RWPE1 (cell line): ENCODE measurements at regions not wholly inside any gene's neighbourhood (a gene's known extent, or its start where the extent isn't known, plus 50 kb on each side); places are given as distances from the start of the nearest gene placed in this dataset.

Experiments
- CTCF ChIA-PET: fragments of 350-600 bp; sonication (Branson Sonifier 250); formaldehyde crosslinking; extraction: SDS; loops from one replicate; lab custom pipeline; 2021; lab: Yijun Ruan, JAX
- POLR2A ChIA-PET: fragments of 400-600 bp; formaldehyde crosslinking; extraction: SDS; loops from one replicate; lab custom pipeline; 2020; ENCODE audit warnings: antibody characterized with exemption; ENCODE audit not compliant: low non-redundant PET; lab: Yijun Ruan, JAX
- DNase-seq: peaks from one replicate; pipeline ENCODE4 v3.0.0; 2012; ENCODE audit warnings: low spot score
- H3K27ac ChIP-seq: fragments of 450-650 bp; 2 replicates; pipeline ENCODE4 v1.5.1; 2017
- TF ChIP-seq, protein P1 (sequence below): fragments of 450-650 bp; conservative IDR thresholded peaks from 2 replicates; pipeline ENCODE4 v1.5.1; 2017; ENCODE audit warnings: low read depth, mild to moderate bottlenecking

DNA sequence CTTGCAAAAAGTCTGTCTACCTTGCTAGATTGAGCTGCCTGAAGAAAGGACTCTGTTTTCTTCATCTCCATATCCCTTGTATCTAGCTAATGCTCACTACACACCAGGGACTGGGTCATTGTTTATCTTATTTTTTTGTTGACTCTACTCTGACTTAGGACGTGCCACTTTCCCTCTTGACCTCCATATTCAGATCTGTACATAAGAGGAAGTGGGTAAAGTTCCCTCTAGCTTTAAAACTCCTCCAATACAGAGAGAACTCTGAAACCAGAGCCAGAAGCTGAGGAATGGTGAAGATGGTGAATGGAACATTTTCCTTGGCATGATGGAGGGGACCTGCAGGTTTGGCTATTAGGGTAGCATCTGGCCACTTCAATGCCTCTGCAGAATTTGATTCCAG lies 2026.1 kb upstream of the TENM3 start:
- ChIA-PET POLR2A (no interaction called here), CTCF (interaction anchor here (0.6 kb wide), 1 partner anchor 1802 kb away, joined by 3 read pairs; no protein-coding TSS in a partner anchor)
- no peak for DNase-seq
- TF ChIP-seq, protein P1, sequence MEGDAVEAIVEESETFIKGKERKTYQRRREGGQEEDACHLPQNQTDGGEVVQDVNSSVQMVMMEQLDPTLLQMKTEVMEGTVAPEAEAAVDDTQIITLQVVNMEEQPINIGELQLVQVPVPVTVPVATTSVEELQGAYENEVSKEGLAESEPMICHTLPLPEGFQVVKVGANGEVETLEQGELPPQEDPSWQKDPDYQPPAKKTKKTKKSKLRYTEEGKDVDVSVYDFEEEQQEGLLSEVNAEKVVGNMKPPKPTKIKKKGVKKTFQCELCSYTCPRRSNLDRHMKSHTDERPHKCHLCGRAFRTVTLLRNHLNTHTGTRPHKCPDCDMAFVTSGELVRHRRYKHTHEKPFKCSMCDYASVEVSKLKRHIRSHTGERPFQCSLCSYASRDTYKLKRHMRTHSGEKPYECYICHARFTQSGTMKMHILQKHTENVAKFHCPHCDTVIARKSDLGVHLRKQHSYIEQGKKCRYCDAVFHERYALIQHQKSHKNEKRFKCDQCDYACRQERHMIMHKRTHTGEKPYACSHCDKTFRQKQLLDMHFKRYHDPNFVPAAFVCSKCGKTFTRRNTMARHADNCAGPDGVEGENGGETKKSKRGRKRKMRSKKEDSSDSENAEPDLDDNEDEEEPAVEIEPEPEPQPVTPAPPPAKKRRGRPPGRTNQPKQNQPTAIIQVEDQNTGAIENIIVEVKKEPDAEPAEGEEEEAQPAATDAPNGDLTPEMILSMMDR: no peak
- H3K27ac ChIP-seq: no peak overlapping the region

DNA sequence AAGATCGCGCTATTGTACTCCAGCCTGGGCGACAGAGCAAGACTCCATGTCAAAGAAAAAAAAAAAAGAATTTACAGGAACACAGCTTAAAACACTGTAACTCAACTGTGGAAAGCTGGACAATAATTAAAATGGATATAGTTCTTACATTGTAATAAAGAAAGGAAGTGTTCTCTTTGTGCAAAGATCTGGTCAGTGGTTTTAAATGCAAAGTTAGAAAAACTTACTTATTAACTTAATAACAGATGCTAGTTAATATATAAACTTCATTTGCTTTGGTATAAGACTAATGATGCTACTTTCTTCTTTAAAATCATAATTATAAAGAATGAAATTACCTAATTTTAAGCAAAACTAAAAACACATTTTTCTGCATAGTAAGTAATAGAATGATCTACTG lies 2024.1 kb upstream of the TENM3 start:
- TF ChIP-seq, protein P1: no peak
- ChIA-PET POLR2A (no interaction called here), CTCF (no interaction called here)
- no peak for DNase-seq
- H3K27ac ChIP-seq: no peak overlapping the region

DNA sequence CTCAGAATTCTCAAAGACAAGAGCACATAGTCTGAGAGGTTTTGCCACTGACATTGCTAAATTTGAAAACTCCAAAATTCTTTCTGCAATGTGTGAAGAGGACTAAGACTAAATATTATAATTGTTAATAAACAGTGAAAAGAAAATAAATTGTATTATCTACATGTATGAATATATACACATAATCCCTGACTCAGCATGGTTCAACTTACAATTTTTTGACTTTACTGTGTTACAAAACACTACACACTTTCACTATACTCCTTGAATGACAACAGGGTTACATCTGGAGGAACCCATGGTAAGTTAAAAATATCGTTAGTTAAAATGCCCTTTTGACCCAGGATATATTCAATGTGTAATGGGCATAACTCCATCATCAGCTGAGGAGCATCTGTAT lies 2017.2 kb upstream of the TENM3 start:
- ChIA-PET POLR2A (no interaction called here), CTCF (no interaction called here)
- TF ChIP-seq, protein P1: no peak
- no peak for DNase-seq
- no peak overlapping the region for H3K27ac ChIP-seq

DNA sequence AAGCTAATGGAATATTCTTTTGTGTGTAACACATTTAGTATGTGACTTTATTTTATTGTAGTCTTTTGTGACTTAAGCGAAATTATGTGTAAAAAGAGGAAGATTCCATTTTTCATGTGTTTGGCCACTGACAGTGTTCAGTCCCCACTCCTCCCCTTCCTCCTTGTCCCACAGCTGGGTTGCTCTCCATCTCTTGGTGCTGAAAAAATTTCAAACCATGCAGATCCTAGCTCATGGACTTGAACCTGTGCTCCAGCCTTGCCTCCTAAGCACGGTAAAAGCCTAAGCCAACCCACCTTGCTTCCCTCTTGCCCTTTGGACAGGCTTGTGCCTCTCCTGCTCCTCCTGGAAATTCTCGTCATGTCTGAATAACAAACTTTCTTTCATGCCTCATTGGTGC lies 2008.5 kb upstream of the TENM3 start:
- ChIA-PET CTCF (no interaction called here), POLR2A (no interaction called here)
- TF ChIP-seq, protein P1: no peak
- no peak overlapping the region for H3K27ac ChIP-seq
- no peak for DNase-seq

DNA sequence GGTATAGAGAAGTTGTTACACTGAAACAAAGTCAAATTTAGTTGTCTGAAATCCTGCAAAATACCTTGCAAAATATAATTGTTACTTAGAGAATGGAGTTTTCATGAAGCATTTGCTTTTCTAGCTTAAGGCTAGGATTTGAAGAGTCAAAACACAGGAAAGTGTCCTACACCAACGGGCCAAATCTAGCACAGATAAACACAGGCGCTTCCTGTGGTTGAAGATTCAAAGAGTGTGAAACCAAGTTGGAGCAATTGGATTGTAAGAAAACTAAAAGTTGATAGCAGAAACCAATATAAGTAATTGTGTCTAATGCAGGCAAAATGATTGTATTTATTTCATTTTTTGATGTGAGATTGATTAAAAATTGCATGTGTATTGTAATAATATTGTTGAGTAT lies 2002.5 kb upstream of the TENM3 start:
- DNase-seq: no peak
- ChIA-PET POLR2A (no interaction called here), CTCF (interaction anchor here (0.5 kb wide), 1 partner anchor 93 kb away, joined by 3 read pairs; no protein-coding TSS in a partner anchor)
- TF ChIP-seq, protein P1: no peak
- no peak overlapping the region for H3K27ac ChIP-seq

DNA sequence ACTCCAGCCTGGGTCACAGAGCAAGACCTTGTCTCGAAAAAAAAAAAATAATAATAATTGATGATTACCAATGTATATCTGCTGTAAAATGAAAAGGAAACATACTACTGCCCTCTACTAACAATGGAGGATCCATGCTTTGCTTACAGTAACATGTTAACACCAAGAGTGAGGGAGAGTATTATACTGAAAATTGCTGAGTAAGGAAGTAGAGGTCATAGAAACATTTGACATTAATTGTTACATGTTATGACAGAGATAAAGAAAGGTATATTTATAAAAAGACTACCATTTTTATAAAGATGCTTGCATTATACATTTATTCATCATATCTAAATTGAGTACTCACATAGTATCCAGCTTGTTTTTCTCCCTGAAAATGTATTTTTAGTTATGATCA lies 1989.8 kb upstream of the TENM3 start:
- ChIA-PET CTCF (no interaction called here), POLR2A (no interaction called here)
- DNase-seq: no peak
- H3K27ac ChIP-seq: no peak overlapping the region
- TF ChIP-seq, protein P1: no peak

DNA sequence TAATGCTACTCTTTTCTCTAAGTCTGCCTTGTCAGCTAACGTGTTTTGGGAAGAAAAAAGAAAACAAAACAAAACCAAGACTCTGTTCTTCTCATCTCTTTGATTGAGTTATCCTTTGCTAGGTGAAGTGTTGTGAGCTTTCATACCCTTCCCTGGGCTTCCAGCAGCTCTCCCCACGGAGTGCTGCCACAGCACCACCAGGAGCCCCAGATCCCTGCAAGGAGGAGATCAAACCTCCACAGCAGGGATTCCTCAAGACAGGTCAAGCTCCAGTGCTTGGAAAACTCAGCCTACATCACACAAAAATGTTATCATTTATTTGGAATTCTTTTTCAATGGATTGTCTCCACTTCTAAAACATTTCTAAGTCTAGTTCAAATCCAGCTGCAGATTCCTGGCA lies 1981.9 kb upstream of the TENM3 start:
- TF ChIP-seq, protein P1: no peak
- DNase-seq: no peak
- ChIA-PET POLR2A (no interaction called here), CTCF (no interaction called here)
- no peak overlapping the region for H3K27ac ChIP-seq
